Breast epithelium (tissue), 4 donors: ENCODE measurements at regions not wholly inside any gene's neighbourhood (a gene's known extent, or its start where the extent isn't known, plus 50 kb on each side); places are given as distances from the start of the nearest gene placed in this dataset.

Experiments used
- DNase-seq, 2 donors: peaks; one replicate each; pipeline ENCODE4 v3.0.0-alpha.2; 2019; ENCODE audit warnings: low spot score in 2 of 2
- H3K27ac ChIP-seq, 2 donors: fragments of 200-600 bp; sonication (generic) in 1 of 2; one replicate each; pipeline ENCODE4 v1.5.1; 2016 to 2019; ENCODE audit warnings: mild to moderate bottlenecking in 1 of 2
- H3K27me3 ChIP-seq, 2 donors: fragments of 200-600 bp; sonication (generic) in 1 of 2; one replicate each; pipeline versions ENCODE4 v1.5.1 to v1.6.0; 2017 to 2019; ENCODE audit warnings: control low read depth in 1 of 2, mild to moderate bottlenecking in 1 of 2
- H3K36me3 ChIP-seq: fragments of 200-600 bp; one replicate; pipeline ENCODE4 v1.5.1; 2019
- H3K4me1 ChIP-seq, 2 donors: fragments of 200-600 bp; sonication (generic); one replicate each; pipeline ENCODE4 v1.5.1; 2016 to 2019; ENCODE audit warnings: control low read depth in 1 of 2
- H3K4me3 ChIP-seq, 3 donors: fragments of 200-600 bp; sonication (generic); 1 replicate in 2 of 3; 2 replicates in 1 of 3; pipeline ENCODE4 v1.5.1; 2016 to 2019; ENCODE audit warnings: mild to moderate bottlenecking in 3 of 3, moderate library complexity in 2 of 3
- H3K9me3 ChIP-seq, 2 donors: fragments of 200-600 bp; sonication (generic) in 1 of 2; one replicate each; pipeline ENCODE4 v1.5.1; 2016 to 2019; ENCODE audit warnings: control low read depth in 1 of 2
- POLR2A ChIP-seq: fragments of 450-650 bp; IDR thresholded peaks from one replicate; pipeline ENCODE4 v1.6.1; 2016; ENCODE audit warnings: antibody characterized with exemption, mild to moderate bottlenecking, moderate library complexity
- POLR2AphosphoS5 ChIP-seq, 3 donors: sonication (generic); formaldehyde crosslinking; IDR thresholded peaks; one replicate each; pipeline ENCODE4 v1.6.1; 2017; ENCODE audit warnings: antibody characterized with exemption in 3 of 3
- intact Hi-C: fragments of 100-400 bp; cut with DNase I; formaldehyde crosslinking; loops from one replicate; pipeline ENCODE4 v1.15.1; 2023; ENCODE audit warnings: low total_unique reads
- TF ChIP-seq, protein P1 (sequence below), 3 donors: fragments of 450-650 bp; IDR thresholded peaks; one replicate each; pipeline ENCODE4 v1.5.1; 2016 to 2017; ENCODE audit warnings: antibody characterized with exemption in 3 of 3, mild to moderate bottlenecking in 3 of 3, moderate library complexity in 3 of 3

DNA sequence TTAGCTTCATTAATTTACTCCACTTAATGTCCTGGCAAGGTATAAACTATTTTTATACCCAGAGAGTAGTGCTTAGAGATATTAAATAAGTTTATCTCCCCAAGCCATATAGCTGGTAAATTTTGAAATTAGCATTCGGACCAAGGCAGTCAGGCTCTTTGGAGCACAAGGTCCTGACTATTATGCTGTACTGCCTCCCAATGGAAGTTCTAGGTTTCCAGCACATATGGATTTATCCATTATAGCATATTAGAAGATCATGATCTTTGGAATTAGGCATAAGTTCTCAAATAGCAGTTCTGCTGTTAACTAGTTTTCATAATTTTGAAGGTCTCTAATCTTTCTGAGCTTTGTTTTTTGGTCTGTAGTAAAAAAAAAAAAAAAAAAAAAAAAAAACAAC is 835.3 kb upstream of the EPHA7 start:
- Histone ChIP-seq H3K36me3 (no peaks in the 10 kb centered on the region), H3K9me3 (no peaks in the 10 kb centered on the region), H3K4me1 (no peaks in the 10 kb centered on the region), H3K27ac (no peak overlapping the region), H3K4me3 (no peak overlapping the region), H3K27me3 (no peaks in the 10 kb centered on the region)
- intact Hi-C loops, result no loop called here
- TF ChIP-seq, protein P1, sequence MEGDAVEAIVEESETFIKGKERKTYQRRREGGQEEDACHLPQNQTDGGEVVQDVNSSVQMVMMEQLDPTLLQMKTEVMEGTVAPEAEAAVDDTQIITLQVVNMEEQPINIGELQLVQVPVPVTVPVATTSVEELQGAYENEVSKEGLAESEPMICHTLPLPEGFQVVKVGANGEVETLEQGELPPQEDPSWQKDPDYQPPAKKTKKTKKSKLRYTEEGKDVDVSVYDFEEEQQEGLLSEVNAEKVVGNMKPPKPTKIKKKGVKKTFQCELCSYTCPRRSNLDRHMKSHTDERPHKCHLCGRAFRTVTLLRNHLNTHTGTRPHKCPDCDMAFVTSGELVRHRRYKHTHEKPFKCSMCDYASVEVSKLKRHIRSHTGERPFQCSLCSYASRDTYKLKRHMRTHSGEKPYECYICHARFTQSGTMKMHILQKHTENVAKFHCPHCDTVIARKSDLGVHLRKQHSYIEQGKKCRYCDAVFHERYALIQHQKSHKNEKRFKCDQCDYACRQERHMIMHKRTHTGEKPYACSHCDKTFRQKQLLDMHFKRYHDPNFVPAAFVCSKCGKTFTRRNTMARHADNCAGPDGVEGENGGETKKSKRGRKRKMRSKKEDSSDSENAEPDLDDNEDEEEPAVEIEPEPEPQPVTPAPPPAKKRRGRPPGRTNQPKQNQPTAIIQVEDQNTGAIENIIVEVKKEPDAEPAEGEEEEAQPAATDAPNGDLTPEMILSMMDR (IDR thresholded peaks at IDR 0.05), result no peak
- no peak for TF ChIP-seq POLR2AphosphoS5 (IDR thresholded peaks at IDR 0.05)
- TF ChIP-seq POLR2A, result no peak
- DNase-seq, result no peak

DNA sequence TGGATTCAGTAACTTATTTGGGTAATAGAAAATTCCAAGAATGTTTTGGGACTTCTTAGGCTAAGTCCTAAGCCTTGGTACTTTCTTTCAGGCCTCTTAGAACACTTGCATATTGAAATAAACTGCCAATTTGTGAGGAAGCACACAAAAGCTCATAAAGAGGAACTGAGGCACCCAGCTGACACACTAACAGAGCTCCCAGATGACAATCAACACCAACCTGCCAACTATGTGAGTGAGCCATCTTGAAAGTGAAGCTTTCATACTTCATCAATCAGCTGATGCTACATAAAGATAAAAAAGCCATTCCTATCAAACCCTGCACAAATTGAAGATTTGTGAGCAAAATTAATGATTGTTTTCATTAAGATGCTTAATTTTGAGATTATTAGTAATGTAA is 832.5 kb upstream of the EPHA7 start:
- Histone ChIP-seq H3K27me3 (no peaks in the 10 kb centered on the region), H3K4me3 (no peak overlapping the region), H3K4me1 (no peaks in the 10 kb centered on the region), H3K9me3 (no peaks in the 10 kb centered on the region), H3K36me3 (no peaks in the 10 kb centered on the region), H3K27ac (no peak overlapping the region)
- no peak for DNase-seq
- no peak for TF ChIP-seq POLR2A
- TF ChIP-seq, protein P1 (IDR thresholded peaks at IDR 0.05), result no peak
- TF ChIP-seq POLR2AphosphoS5 (IDR thresholded peaks at IDR 0.05), result no peak
- intact Hi-C loops, result no loop called here

DNA sequence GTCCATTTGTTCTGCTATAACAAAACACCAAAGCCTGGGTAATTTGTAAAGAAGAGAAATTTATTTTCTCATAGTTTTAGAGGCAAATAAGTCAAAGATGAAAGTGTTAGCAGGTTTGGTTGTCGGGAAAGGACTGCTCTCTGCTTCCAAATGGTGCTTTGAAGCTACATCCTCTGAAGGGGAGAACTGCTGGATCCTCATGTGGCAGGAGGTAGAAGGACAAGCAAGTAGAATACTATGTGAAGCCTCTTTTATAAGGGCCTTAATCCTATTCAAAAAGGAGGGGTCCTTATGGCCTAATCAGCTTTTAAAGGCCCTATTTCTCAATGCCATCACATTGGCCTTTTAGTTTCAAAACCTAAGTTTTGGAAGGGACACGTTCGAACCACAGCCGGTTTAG is 826.0 kb upstream of the EPHA7 start:
- Histone ChIP-seq H3K27me3 (no peaks in the 10 kb centered on the region), H3K27ac (no peak overlapping the region), H3K4me1 (no peaks in the 10 kb centered on the region), H3K4me3 (no peak overlapping the region), H3K36me3 (no peaks in the 10 kb centered on the region), H3K9me3 (no peaks in the 10 kb centered on the region)
- intact Hi-C loops, result no loop called here
- no peak for DNase-seq
- TF ChIP-seq, protein P1 (IDR thresholded peaks at IDR 0.05), result no peak
- TF ChIP-seq POLR2A, result no peak
- no peak for TF ChIP-seq POLR2AphosphoS5 (IDR thresholded peaks at IDR 0.05)

DNA sequence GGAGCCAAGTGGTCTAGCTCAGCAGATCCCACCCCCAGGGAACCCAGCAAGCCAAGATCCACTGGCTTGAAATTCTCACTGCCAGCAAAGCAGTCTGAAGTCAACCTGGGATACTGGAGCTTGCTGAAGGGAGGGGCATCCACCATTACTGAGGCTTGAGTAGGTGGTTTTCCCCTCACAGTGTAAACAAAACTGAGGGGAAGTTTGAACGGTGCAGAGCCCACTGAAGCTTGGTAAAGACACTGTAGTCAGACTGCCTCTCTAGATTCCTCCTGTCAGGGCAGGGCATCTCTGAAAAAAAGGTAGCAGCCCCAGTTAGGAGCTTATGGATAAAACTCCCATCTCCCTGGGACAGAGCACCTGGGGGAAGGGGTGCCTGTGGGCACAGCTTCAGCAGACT is 819.5 kb upstream of the EPHA7 start:
- H3K27ac ChIP-seq, result no peak overlapping the region
- no peak overlapping the region for H3K4me3 ChIP-seq
- H3K36me3 ChIP-seq, result no peaks in the 10 kb centered on the region
- H3K4me1 ChIP-seq, result no peaks in the 10 kb centered on the region
- DNase-seq, result no peak
- H3K27me3 ChIP-seq, result no peaks in the 10 kb centered on the region
- intact Hi-C loops, result no loop called here
- TF ChIP-seq POLR2AphosphoS5 (IDR thresholded peaks at IDR 0.05), result no peak
- TF ChIP-seq, protein P1 (IDR thresholded peaks at IDR 0.05), result no peak
- TF ChIP-seq POLR2A, result no peak
- no peaks in the 10 kb centered on the region for H3K9me3 ChIP-seq

DNA sequence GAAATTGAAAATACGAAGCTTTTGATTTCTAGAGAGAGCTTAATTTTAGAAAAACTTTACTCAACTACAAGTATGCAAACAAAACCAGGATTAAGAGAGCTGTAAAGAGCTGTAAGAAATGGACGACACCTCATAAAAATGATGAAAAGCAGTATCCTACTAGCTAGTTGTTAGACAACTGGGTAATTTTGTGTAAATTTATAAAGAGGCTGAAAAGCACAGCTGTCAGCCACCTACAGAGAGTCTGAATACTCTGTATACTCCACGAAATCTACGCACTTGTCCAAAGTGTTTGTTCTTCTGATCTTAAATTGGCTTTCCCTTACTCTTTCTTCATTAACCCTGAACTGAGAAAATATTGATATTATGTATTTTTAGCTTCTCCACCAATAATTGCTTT is 808.4 kb upstream of the EPHA7 start:
- no peak for DNase-seq
- Histone ChIP-seq H3K36me3 (no peaks in the 10 kb centered on the region), H3K27ac (no peak overlapping the region), H3K4me3 (no peak overlapping the region), H3K27me3 (no peaks in the 10 kb centered on the region), H3K4me1 (no peaks in the 10 kb centered on the region), H3K9me3 (no peaks in the 10 kb centered on the region)
- TF ChIP-seq POLR2A, result no peak
- no peak for TF ChIP-seq POLR2AphosphoS5 (IDR thresholded peaks at IDR 0.05)
- TF ChIP-seq, protein P1 (IDR thresholded peaks at IDR 0.05), result no peak
- intact Hi-C loops, result no loop called here
